ENCODE measurements at regions not wholly inside any gene's neighbourhood (a gene's known extent, or its start where the extent isn't known, plus 50 kb on each side); places are given as distances from the start of the nearest gene placed in this dataset.

GRCh38 chr10:36779238-36779846, 346.1 kb upstream of the ANKRD30A start:
- peak; percentile 57 to 64 for TF ChIP-seq CTCF (IDR thresholded peaks at IDR 0.05; ENCODE audit: extremely low read depth in 1 of 2, insufficient read depth in 1 of 2, low read depth in 1 of 2, low read length in 2 of 2)
- TF ChIP-seq EZH2 (IDR thresholded peaks at IDR 0.05; ENCODE audit: borderline replicate concordance, low read depth, low read length, severe bottlenecking), result no peak
- TF ChIP-seq POLR2AphosphoS5 (IDR thresholded peaks at IDR 0.05; ENCODE audit: insufficient read depth, low read depth, low read length), result no peak
- TF ChIP-seq, protein P1, sequence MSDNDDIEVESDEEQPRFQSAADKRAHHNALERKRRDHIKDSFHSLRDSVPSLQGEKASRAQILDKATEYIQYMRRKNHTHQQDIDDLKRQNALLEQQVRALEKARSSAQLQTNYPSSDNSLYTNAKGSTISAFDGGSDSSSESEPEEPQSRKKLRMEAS (IDR thresholded peaks at IDR 0.05; ENCODE audit: insufficient read depth, insufficient read length), result no peak

All from endothelial cell of umbilical vein (primary cell).